A549 (cell line): ENCODE measurements at regions not wholly inside any gene's neighbourhood (a gene's known extent, or its start where the extent isn't known, plus 50 kb on each side); places are given as distances from the start of the nearest gene placed in this dataset.

Source experiments
- ATAC-seq, 2 experiments: fragments of 200-7000 bp in 1 of 2; fragments of >200 bp in 1 of 2; cut with Nextera tagmentation in 1 of 2; cut with Tn5 transposase in 1 of 2; 3 replicates each; pipeline versions ENCODE4 v1.8.0 to v1.9.1; 2018 to 2020; ENCODE audit warnings: mild to moderate bottlenecking in 1 of 2, moderate library complexity in 1 of 2
- CTCF ChIA-PET: fragments of 300-600 bp; sonication (Branson Sonifier 250); formaldehyde crosslinking; extraction: SDS; loops from one replicate; lab custom pipeline; 2021; ENCODE audit warnings: antibody characterized with exemption, inconsistent platforms; lab: Yijun Ruan, JAX
- POLR2A ChIA-PET: fragments of 350-600 bp; formaldehyde crosslinking; extraction: SDS; loops from one replicate; lab custom pipeline; 2021; ENCODE audit warnings: antibody characterized with exemption, inconsistent platforms; lab: Yijun Ruan, JAX
- DNase-seq, 2 experiments: peaks; one replicate each; pipeline versions ENCODE4 v3.0.0 to v3.0.0-alpha.2; 2011 to 2016; ENCODE audit warnings: low read depth in 1 of 2, low spot score in 1 of 2
- FAIRE-seq: peaks from 2 replicates; lab custom pipeline; 2011; peaks lifted over from hg19 to GRCh38; lab: Jason Lieb, UNC
- H3K27ac ChIP-seq, 2 experiments: fragments of >200 bp; sonication (Bioruptor Twin); formaldehyde crosslinking; 3 replicates each; pipeline ENCODE4 v1.5.1; 2016 to 2017
- H3K4me1 ChIP-seq: fragments of >200 bp; sonication (Bioruptor Twin); formaldehyde crosslinking; 3 replicates; pipeline ENCODE4 v1.6.1; 2016
- H3K4me2 ChIP-seq: fragments of >200 bp; sonication (Bioruptor Twin); formaldehyde crosslinking; 3 replicates; pipeline ENCODE4 v1.6.1; 2016
- H3K4me3 ChIP-seq: fragments of >200 bp; sonication (Bioruptor Twin); formaldehyde crosslinking; 3 replicates; pipeline ENCODE4 v1.5.1; 2016
- H3K9me3 ChIP-seq: fragments of >200 bp; sonication (Bioruptor Twin); formaldehyde crosslinking; 3 replicates; pipeline ENCODE4 v1.6.1; 2016
- ATOH8 ChIP-seq: fragments of 250-450 bp; sonication (Bioruptor Pico); IDR thresholded peaks from 2 replicates; pipeline ENCODE4 v1.5.0; 2020; ENCODE audit warnings: low read depth, mild to moderate bottlenecking, moderate library complexity
- BCL3 ChIP-seq: fragments of >200 bp; sonication (Bioruptor Twin); formaldehyde crosslinking; IDR thresholded peaks from 3 replicates; pipeline ENCODE4 v1.6.1; 2016
- BHLHE40 ChIP-seq: IDR thresholded peaks from 2 replicates; pipeline ENCODE4 v1.6.1; 2012; ENCODE audit warnings: low read depth, low read length, inconsistent platforms
- CBX8 ChIP-seq: fragments of 200-600 bp; sonication (generic); IDR thresholded peaks from 2 replicates; pipeline ENCODE4 v1.6.1; 2016
- CEBPB ChIP-seq, 2 experiments: fragments of >200 bp in 1 of 2; sonication (Bioruptor Twin) in 1 of 2; formaldehyde crosslinking in 1 of 2; IDR thresholded peaks; 2 replicates each; pipeline ENCODE4 v1.6.1; 2012 to 2016
- EHF ChIP-seq: fragments of 250-450 bp; sonication (Bioruptor Pico); IDR thresholded peaks from 2 replicates; pipeline ENCODE4 v1.5.0; 2020; ENCODE audit warnings: mild to moderate bottlenecking
- EP300 ChIP-seq, 2 experiments: fragments of >200 bp; sonication (Bioruptor Twin); formaldehyde crosslinking; IDR thresholded peaks; 2 replicates in 1 of 2; 3 replicates in 1 of 2; pipeline ENCODE4 v1.6.1; 2016 to 2017
- FOSL2 ChIP-seq, 2 experiments: fragments of 450-650 bp in 1 of 2; fragments of >200 bp in 1 of 2; sonication (Bioruptor Twin) in 1 of 2; formaldehyde crosslinking; IDR thresholded peaks; 2 replicates each; pipeline versions ENCODE4 v1.5.0 to v1.6.1; 2016 to 2020; ENCODE audit warnings: mild to moderate bottlenecking in 1 of 2, moderate library complexity in 1 of 2
- HOXB13 ChIP-seq: fragments of 250-450 bp; sonication (Bioruptor Pico); IDR thresholded peaks from 2 replicates; pipeline ENCODE4 v1.5.0; 2020; ENCODE audit warnings: low read depth, mild to moderate bottlenecking, moderate library complexity
- JUNB ChIP-seq: fragments of >200 bp; sonication (Bioruptor Twin); formaldehyde crosslinking; IDR thresholded peaks from 2 replicates; pipeline ENCODE4 v1.6.1; 2016
- MAFK ChIP-seq: fragments of 450-650 bp; IDR thresholded peaks from 2 replicates; pipeline ENCODE4 v1.6.1; 2014; ENCODE audit not compliant: partially characterized antibody
- MAZ ChIP-seq: fragments of 150-350 bp; IDR thresholded peaks from 2 replicates; pipeline ENCODE4 v1.6.1; 2014; ENCODE audit warnings: antibody characterized with exemption, low read depth, low read length, borderline replicate concordance
- MYC ChIP-seq: IDR thresholded peaks from 2 replicates; pipeline ENCODE4 v1.6.1; 2012; ENCODE audit warnings: mild to moderate bottlenecking, inconsistent platforms, low read length, improper control_type of control experiment, borderline replicate concordance
- NFE2L2 ChIP-seq: fragments of 150-350 bp; conservative IDR thresholded peaks from 2 replicates; pipeline ENCODE4 v1.6.1; 2014; ENCODE audit warnings: low read length
- PBX3 ChIP-seq: IDR thresholded peaks from 2 replicates; pipeline ENCODE4 v1.6.1; 2012
- POLR2A ChIP-seq: IDR thresholded peaks from 2 replicates; pipeline ENCODE4 v1.6.1; 2012; ENCODE audit warnings: mild to moderate bottlenecking, low read length
- RAD21 ChIP-seq, 2 experiments: fragments of >200 bp in 1 of 2; sonication (Bioruptor Twin) in 1 of 2; formaldehyde crosslinking in 1 of 2; IDR thresholded peaks in 1 of 2; conservative IDR thresholded peaks in 1 of 2; 2 replicates in 1 of 2; 3 replicates in 1 of 2; pipeline ENCODE4 v1.6.1; 2012 to 2018; ENCODE audit warnings: inconsistent platforms in 1 of 2
- RNF2 ChIP-seq: fragments of 200-600 bp; sonication (generic); IDR thresholded peaks from 2 replicates; pipeline ENCODE4 v1.6.1; 2016; ENCODE audit warnings: low read depth, mild to moderate bottlenecking, antibody characterized with exemption, moderate library complexity, borderline replicate concordance
- TFCP2L1 ChIP-seq: fragments of 250-450 bp; sonication (Bioruptor Pico); IDR thresholded peaks from 2 replicates; pipeline ENCODE4 v1.5.0; 2021; ENCODE audit warnings: mild to moderate bottlenecking
- TP53 ChIP-seq: fragments of 250-450 bp; sonication (Bioruptor Pico); IDR thresholded peaks from 2 replicates; pipeline ENCODE4 v1.5.0; 2021; ENCODE audit warnings: mild to moderate bottlenecking, moderate library complexity
- USF2 ChIP-seq: fragments of 450-650 bp; IDR thresholded peaks from 2 replicates; pipeline ENCODE4 v1.6.1; 2014; ENCODE audit warnings: antibody characterized with exemption
- ZC3H11A ChIP-seq: fragments of 450-650 bp; IDR thresholded peaks from 2 replicates; pipeline ENCODE4 v1.6.1; 2014; ENCODE audit warnings: antibody characterized with exemption, mild to moderate bottlenecking
- WGBS: methylation state at CpG from one replicate; pipeline ENCODE4 v1.1.6; 2017; ENCODE audit errors: missing lambda C conversion rate; 5-methylcytosine and 5-hydroxymethylcytosine counted together

GRCh38 chrX:39504227-39504626 is 593.5 kb downstream of the BCOR start:
- ATAC-seq (no peak), FAIRE-seq (no peak), DNase-seq (no peak)
- Histone ChIP-seq H3K27ac (no peak overlapping the region), H3K4me3 (no peak overlapping the region), H3K4me1 (no peaks in the 10 kb centered on the region), H3K4me2 (no peak overlapping the region), H3K9me3 (peaks cover 7% of the 10 kb centered on the region; the same call in 1 of the 3 replicates)
- TF ChIP-seq JUNB (no peak), MAFK (peak; percentile 50)
- 66% methylated on average over 2 of the region's 2 CpGs for WGBS
- ChIA-PET CTCF (no interaction called here), POLR2A (no interaction called here)

GRCh38 chrX:39504850-39505259 is 592.9 kb downstream of the BCOR start:
- Histone ChIP-seq H3K4me2 (no peak overlapping the region), H3K9me3 (peaks cover 11% of the 10 kb centered on the region; the same call in 1 of the 3 replicates), H3K4me3 (no peak overlapping the region), H3K4me1 (no peaks in the 10 kb centered on the region), H3K27ac (no peak overlapping the region)
- FAIRE-seq (no peak), DNase-seq (no peak), ATAC-seq (no peak)
- TF ChIP-seq MAFK (peak; percentile 33), BCL3 (no peak), EHF (CRISPR knock-in tag) (no peak), ZC3H11A (no peak)
- CTCF ChIA-PET: no interaction called here
- WGBS: 36% methylated on average over 4 of the region's 5 CpGs
- POLR2A ChIA-PET: no interaction called here

- Histone ChIP-seq H3K4me1 (no peaks in the 10 kb centered on the region), H3K4me2 (no peak overlapping the region), H3K4me3 (no peak overlapping the region)
- no peak for ATAC-seq
- no peak for TF ChIP-seq ATOH8 (CRISPR knock-in tag)
- TF ChIP-seq RAD21 (conservative IDR thresholded peaks at IDR 0.05 in 1 of 2, IDR thresholded peaks at IDR 0.05 in 1 of 2): no peak
- no peak for TF ChIP-seq PBX3
- no peak for TF ChIP-seq RNF2
- no peak for TF ChIP-seq HOXB13 (CRISPR knock-in tag)
- TF ChIP-seq FOSL2 (IDR thresholded peaks at IDR 0.05): no peak
- TF ChIP-seq FOSL2 (CRISPR knock-in tag; IDR thresholded peaks at IDR 0.05): no peak
- no peak for TF ChIP-seq USF2
- TF ChIP-seq CEBPB (IDR thresholded peaks at IDR 0.05): no peak
- TF ChIP-seq ZC3H11A: no peak
- TF ChIP-seq TFCP2L1 (CRISPR knock-in tag): no peak
- no peak for TF ChIP-seq CBX8
- TF ChIP-seq MYC: no peak
- TF ChIP-seq, all 56 proteins: peak for 0
- CTCF ChIA-PET: no interaction called here
- H3K27ac ChIP-seq: no peak overlapping the region
- FAIRE-seq: no peak
- DNase-seq: no peak
- H3K9me3 ChIP-seq: peaks cover 11% of the 10 kb centered on the region; the same call in 1 of the 3 replicates
- POLR2A ChIA-PET: no interaction called here
- 47% methylated on average over 9 of the region's 9 CpGs for WGBS
Measured at GRCh38 chrX:39506131-39506530, 591.6 kb downstream of the BCOR start.

- H3K4me2 ChIP-seq: no peak overlapping the region
- FAIRE-seq: no peak
- 37% methylated on average over 5 of the region's 8 CpGs for WGBS
- POLR2A ChIA-PET: no interaction called here
- ATAC-seq: no peak
- peaks cover 11% of the 10 kb centered on the region; the same call in 1 of the 3 replicates for H3K9me3 ChIP-seq
- DNase-seq: no peak
- no peak for TF ChIP-seq EP300 (IDR thresholded peaks at IDR 0.05)
- no peak for TF ChIP-seq TP53 (CRISPR knock-in tag)
- TF ChIP-seq BHLHE40: no peak
- no peak for TF ChIP-seq MAZ
- TF ChIP-seq NFE2L2: no peak
- TF ChIP-seq POLR2A: no peak
- TF ChIP-seq, all 56 proteins: peak for 0
- H3K27ac ChIP-seq: no peak overlapping the region
- H3K4me1 ChIP-seq: no peaks in the 10 kb centered on the region
- no peak overlapping the region for H3K4me3 ChIP-seq
- CTCF ChIA-PET: no interaction called here
Measured at GRCh38 chrX:39507034-39507433, 590.7 kb downstream of the BCOR start.
